ENCODE measurements at regions not wholly inside any gene's neighbourhood (a gene's known extent, or its start where the extent isn't known, plus 50 kb on each side); places are given as distances from the start of the nearest gene placed in this dataset.
"Not testable (repeated sequence)": the region's sequence is repeated elsewhere in the genome, so short reads cannot be mapped to it uniquely, and the experiment has no call there.

GRCh38 chr3:110576960-110577359 is 494.7 kb upstream of the NECTIN3 start:
- in situ Hi-C loops (cut with HindIII; ENCODE audit: low sequenced_read_pairs): no loop called here

DNA sequence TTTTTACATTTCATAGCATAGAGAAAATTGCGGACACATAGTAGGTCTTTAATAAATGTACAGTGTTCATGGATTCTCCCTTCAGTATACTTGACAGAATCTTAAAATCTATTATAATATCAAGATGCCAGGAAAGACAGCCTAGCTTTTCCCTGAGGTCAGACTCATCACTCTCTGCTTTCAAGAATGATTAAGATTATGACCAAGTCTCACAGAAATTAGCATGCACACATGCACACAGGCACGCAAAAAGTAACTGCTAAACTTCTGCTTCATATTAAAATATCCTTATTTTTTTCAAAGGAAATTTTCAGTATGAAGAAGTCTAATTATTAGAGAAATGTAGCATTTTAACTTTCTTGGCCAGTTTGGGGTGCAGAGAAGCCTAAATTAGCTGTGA is 493.8 kb upstream of the NECTIN3 start:
- in situ Hi-C loops (cut with HindIII; ENCODE audit: low sequenced_read_pairs): no loop called here

- in situ Hi-C loops (cut with HindIII; ENCODE audit: low sequenced_read_pairs): no loop called here
Measured at GRCh38 chr3:110579840-110580550, 491.6 kb upstream of the NECTIN3 start.

GRCh38 chr3:110583373-110583935 is 488.2 kb upstream of the NECTIN3 start:
- in situ Hi-C loops (cut with HindIII; ENCODE audit: low sequenced_read_pairs): no loop called here

GRCh38 chr3:110588906-110589305 is 482.7 kb upstream of the NECTIN3 start:
- in situ Hi-C loops (cut with HindIII; ENCODE audit: low sequenced_read_pairs): no loop called here

DNA sequence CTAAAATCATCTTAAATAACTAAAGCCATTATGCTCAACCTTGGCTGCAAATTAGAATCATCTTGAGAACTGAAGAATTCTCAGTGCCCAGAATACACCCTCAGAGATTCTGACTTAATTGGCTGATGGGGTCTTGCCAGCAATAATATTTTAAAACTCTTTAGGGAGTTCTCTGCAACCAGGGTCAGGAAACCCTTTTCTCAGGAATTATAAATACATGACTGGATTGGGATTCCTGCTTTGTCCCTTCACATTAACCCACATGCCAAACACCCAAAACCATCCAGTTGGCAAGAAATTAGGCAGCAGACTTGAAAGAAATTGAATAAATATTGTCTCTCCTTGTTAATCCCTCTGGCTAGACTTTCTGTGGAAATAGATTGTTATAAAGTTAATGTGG is 482.3 kb upstream of the NECTIN3 start:
- in situ Hi-C loops (cut with HindIII; ENCODE audit: low sequenced_read_pairs): no loop called here

DNA sequence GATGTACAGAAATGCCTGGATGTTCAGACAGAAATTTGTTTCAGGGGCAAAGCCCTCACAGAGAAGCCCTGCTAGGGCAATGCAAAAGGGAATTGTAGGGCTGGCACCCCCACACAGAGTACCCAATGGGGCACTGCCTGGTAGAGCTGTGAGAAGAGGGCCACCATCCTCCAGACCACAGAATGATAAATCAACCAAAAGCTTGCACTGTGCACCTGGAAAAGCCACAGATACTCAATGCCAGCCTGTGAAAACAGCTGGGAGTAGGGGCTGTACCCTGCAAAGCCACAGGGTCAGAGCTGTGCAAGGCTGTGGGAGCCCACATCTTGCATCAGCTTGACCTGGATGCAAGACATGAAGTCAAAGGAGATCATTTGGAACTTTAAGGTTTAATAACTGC is 477.9 kb upstream of the NECTIN3 start:
- in situ Hi-C loops (cut with HindIII; ENCODE audit: low sequenced_read_pairs): no loop called here

GRCh38 chr3:110598847-110599490 is 472.6 kb upstream of the NECTIN3 start:
- in situ Hi-C loops (cut with HindIII; ENCODE audit: low sequenced_read_pairs): no loop called here

- in situ Hi-C loops (cut with HindIII; ENCODE audit: low sequenced_read_pairs): no loop called here
Measured at GRCh38 chr3:110608566-110608965, 463.1 kb upstream of the NECTIN3 start.

DNA sequence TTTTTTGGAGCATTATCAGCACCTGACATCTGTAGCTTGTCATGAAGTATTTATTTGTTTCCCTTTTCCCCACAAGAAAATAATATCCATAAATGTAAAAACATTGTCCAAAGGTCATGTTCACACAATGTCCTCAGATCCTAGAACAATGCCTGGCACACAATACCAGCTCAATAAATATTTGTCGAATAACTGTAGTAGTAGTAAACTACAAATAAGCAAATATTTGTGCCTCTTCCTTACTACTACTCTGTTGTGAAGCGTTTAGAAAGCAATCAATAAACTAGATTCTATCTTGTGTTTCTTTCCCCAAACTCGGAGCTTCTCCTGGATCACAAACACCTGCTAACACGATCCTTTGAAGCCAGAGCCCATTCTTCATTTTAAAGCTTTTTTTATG is 459.6 kb upstream of the NECTIN3 start:
- in situ Hi-C loops (cut with HindIII; ENCODE audit: low sequenced_read_pairs): no loop called here

GRCh38 chr3:110614186-110614585 is 457.4 kb upstream of the NECTIN3 start:
- in situ Hi-C loops (cut with HindIII; ENCODE audit: low sequenced_read_pairs): no loop called here

DNA sequence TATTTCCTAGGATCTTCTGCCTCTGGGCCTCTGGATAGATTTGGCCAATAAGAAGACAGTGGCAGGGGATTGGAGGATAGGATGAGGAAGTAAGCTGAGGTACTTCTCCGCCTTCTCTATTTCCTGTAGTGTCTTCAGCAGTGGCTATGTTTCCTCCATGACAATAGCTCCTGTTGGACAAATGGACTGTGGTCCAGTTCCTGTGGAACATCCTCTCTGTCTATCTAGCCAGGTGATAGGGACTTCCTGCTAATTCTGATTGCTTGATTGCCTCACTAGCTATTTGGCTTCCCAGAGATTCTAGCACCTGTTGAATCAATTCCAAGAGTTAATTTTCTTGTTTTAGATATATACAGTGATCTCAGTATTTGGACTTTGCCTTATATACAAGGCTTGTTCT is 456.2 kb upstream of the NECTIN3 start:
- in situ Hi-C loops (cut with HindIII; ENCODE audit: low sequenced_read_pairs): no loop called here

GRCh38 chr3:110618512-110619226 is 452.9 kb upstream of the NECTIN3 start:
- in situ Hi-C loops (cut with HindIII; ENCODE audit: low sequenced_read_pairs): no loop called here

DNA sequence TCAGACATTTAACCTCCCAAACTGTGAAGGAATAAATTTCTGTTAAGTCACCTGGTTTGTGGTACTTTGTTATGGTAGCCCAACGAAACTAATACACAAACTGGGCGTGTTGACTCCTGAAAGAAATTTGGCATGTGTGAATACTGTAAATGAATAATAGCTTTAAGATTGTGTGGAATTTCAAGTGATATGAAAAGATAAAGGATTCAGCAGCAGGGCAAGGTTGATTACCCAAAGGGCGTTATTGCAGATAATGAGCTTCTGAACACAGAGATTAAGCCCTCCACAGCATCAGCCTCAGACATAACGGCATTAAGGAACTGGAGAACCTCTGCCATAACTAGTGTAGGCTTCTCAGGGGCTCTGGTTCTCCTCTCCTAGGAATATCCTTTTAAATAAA is 451.5 kb upstream of the NECTIN3 start:
- in situ Hi-C loops (cut with HindIII; ENCODE audit: low sequenced_read_pairs): no loop called here

- in situ Hi-C loops (cut with HindIII; ENCODE audit: low sequenced_read_pairs): no loop called here
Measured at GRCh38 chr3:110623571-110623970, 448.0 kb upstream of the NECTIN3 start.

DNA sequence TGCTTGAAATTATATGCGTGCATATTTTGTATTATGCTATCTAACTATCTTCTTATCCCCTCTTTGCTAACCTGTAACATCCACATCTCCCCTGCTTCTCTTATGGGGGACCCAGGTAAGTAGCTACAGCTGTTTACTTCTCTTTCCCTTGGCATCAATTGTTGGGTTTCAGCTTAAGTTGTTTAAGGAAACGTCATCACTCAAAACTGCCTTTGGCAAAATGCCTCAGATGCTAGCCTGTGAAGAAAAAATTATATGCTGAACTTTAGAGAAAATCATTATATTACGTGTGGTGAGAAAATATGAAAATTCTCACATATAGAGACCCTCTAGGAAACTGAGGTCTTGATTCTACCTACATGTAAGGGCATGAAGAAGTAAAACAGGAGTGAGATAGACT is 447.0 kb upstream of the NECTIN3 start:
- in situ Hi-C loops (cut with HindIII; ENCODE audit: low sequenced_read_pairs): no loop called here

GRCh38 chr3:110625201-110625747 is 446.3 kb upstream of the NECTIN3 start:
- in situ Hi-C loops (cut with HindIII; ENCODE audit: low sequenced_read_pairs): no loop called here

DNA sequence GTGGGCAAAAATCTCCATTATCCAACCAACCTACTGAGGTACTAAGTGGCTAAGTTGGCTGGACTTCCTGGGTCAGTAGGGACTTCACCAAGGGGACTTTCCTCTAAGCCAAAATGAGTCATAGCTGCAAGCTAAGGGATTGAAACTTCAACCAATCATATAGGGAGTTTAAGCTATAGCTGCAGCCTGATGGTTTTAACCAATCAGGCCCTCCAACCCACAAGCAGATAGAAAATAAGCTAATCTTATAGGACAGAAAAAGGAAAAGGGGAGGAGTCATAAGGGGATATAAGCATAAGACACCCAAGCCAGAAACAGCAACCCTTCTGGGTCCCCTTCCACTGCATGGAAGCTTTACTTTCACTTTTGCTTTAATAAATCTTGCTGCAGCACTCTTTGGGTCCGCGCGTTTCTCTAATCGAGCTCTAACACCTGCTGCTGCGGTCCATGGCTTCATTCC is 444.9 kb upstream of the NECTIN3 start:
- in situ Hi-C loops (cut with HindIII; ENCODE audit: low sequenced_read_pairs): not testable (repeated sequence)

- in situ Hi-C loops (cut with HindIII; ENCODE audit: low sequenced_read_pairs): no loop called here
Measured at GRCh38 chr3:110628650-110629301, 442.8 kb upstream of the NECTIN3 start.

GRCh38 chr3:110629917-110630316 is 441.7 kb upstream of the NECTIN3 start:
- in situ Hi-C loops (cut with HindIII; ENCODE audit: low sequenced_read_pairs): no loop called here

GRCh38 chr3:110644203-110644602 is 427.4 kb upstream of the NECTIN3 start:
- in situ Hi-C loops (cut with HindIII; ENCODE audit: low sequenced_read_pairs): no loop called here
